ENCODE measurements at regions not wholly inside any gene's neighbourhood (a gene's known extent, or its start where the extent isn't known, plus 50 kb on each side); places are given as distances from the start of the nearest gene placed in this dataset. TPM values are rescaled to one million over a fixed set of nuclear protein-coding genes. Genes with fewer than 3 reads are reported as not detected.

Small RNA genes lying in the stretch of these regions (small RNA-seq; reads per million reads assigned to genes)
- gene TRBV22OR9-2 (not detected), gene TRBV26OR9-2 (not detected)
